ENCODE measurements at regions not wholly inside any gene's neighbourhood (a gene's known extent, or its start where the extent isn't known, plus 50 kb on each side); places are given as distances from the start of the nearest gene placed in this dataset.
"Not testable (repeated sequence)": the region's sequence is repeated elsewhere in the genome, so short reads cannot be mapped to it uniquely, and the experiment has no call there.

DNA sequence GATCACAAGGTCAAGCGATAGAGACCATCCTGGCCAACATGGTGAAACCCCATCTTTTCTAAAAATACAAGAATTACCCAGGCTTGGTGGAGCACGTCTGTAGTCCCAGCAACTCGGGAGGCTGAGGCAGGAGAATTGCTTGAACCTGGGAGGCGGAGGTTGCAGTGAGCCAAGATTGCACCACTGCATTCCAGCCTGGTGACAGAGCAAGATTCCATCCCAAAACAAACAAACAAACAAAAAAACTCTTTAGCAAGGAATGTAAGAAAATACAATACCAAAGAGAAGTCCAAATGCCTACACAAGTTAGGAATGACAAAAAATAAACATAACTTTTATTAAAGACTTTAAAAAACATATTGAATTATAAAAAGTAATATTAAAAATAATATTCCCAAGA lies 462.3 kb downstream of the C12orf50 start:
- DNase-seq (ENCODE audit: low spot score): not testable (repeated sequence)

DNA sequence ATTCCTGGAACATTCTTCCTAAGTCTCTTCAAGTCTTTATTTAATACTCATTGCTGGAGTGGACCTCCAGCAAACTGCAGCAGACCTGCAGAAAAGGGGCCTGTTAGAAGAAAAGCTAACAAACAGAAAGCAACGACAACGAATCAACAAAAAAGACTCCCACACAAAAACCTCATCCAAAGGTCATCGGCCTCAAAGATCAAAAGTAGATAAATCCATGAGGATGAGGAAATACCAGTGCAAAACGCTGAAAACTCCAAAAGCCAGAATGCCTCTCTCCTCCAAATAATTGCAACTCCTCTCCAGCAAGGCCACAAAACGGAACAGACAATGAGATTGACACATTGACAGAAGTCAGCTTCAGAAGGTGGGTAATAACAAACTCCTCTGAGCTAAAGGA lies 472.2 kb downstream of the C12orf50 start:
- DNase-seq (ENCODE audit: low spot score): no peak

DNA sequence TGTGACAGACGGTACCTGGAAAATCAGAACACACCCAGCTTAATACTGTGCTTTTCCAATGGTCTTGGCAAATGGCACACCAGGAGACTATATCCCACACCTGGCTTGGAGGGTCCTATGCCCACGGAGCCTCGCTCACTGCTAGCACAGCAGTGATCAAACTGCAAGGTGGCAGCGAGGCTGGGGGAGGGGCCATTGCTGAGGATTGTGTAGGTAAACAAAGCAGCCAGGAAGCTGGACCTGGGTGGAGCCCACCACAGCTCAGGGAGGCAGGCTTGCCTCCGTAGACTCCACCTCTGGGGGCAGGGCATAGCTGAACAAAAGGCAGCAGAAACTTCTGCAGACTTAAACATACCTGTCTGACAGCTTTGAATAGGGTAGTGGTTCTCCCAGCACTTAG lies 498.0 kb downstream of the C12orf50 start:
- DNase-seq (ENCODE audit: low spot score): not testable (repeated sequence)

DNA sequence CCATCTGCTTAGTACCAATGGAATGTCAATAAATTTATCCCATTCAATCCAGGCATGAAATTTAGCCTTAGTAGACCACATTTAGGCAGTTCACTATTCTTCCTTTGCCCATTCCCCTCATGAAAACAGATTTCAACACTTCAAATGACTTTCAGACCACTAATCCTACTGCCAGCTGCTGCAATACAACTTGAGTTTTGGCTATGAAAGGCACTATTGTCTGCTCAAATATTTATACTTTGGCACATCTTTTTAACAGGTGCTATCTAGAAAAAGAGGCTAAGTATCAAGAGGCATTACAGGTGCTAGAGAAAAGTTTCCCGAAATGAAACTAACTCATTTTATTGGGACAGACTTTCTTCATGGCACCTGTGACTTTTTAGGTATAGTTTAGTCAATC lies 499.8 kb downstream of the C12orf50 start:
- no peak for DNase-seq (ENCODE audit: low spot score)

DNA sequence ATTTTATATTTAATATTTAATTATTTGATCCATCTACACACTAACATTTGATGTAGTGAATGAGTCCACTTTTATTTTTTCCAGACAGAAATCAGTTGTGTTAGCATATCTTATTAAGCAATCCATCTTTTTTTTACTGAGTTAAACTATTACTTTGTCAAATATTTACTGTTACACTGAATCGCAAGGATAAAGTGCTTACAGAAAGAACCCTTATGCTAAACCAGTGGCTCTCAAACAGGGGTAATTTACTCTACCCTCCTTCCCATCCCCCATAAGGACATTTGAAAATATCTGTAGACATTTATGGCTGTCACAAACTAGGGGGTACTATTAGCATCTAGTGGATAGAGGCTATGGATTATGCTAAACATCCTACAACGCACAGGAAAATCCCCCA lies 508.2 kb downstream of the C12orf50 start:
- DNase-seq (ENCODE audit: low spot score): no peak

DNA sequence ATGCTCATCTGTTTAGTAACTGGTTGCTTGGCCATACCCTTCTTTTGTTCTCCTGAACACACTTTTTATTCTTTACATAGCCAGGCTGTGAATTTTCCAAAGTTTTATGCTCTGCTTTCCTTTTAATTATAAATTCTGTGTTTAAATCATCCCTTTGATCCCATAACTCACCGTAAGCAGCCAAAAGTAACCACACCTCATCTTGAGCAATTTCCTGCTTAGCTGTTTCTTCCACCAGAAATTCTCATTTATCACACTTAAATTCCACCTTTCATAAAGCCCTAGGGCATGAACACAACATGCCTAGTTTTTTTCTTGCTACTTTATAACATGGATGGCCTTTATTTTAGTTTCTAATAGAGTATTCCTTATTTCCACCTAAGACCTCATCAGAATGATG lies 510.7 kb downstream of the C12orf50 start:
- DNase-seq (ENCODE audit: low spot score): no peak

DNA sequence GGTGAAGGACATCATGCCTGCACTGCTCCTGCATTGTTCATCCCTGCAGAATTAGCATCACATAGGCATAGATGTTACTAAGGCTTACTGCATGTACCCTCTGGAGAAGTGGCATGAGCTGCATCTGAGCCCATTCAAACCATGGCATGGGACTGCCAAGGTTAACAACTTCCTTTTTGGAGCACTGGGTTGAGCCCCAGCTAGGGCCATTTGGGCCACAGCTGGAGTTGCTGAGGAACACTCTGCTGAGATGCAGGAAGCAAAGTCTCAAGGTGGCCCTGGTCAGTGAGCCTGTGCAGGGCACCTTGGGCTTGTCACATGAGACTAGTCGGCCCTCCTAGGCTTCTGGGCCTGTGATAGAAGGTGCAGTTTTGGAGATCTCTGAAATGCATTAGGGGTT lies 511.2 kb downstream of the C12orf50 start:
- DNase-seq (ENCODE audit: low spot score): no peak

DNA sequence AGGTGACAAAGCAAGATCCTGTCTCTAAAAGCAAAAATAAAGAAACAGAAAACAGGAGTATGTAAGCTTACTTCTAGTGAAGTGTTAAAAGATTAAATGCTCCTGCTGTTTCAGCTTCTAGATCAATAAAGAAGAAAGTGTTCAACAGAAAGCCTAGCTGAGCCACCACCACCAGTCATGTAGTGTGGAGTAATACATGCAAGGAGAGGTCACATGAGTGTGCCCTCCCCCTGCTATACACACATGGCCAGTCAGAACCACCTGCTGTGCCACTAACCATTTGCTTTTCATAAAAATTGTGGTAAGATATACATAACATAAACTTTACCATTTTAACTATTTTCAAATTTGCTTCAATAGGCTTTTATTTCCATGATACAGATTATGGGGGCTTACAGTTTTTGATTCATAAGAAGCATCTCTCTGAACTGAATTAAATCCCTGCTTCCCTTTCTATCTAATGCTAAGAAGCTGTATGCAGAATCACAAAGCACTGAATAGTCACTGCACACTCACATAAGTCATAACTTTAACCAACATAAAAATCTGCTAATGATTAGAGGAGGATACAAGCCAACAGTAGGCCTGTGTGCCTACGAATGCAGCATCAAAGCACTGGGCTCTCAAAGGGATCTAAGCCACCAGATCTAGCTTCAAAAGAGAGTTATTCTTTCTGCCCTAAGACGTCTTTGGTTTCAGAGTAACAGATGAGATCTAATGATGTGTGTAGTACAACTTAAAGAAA lies 515.5 kb downstream of the C12orf50 start:
- DNase-seq (ENCODE audit: low spot score): no peak

DNA sequence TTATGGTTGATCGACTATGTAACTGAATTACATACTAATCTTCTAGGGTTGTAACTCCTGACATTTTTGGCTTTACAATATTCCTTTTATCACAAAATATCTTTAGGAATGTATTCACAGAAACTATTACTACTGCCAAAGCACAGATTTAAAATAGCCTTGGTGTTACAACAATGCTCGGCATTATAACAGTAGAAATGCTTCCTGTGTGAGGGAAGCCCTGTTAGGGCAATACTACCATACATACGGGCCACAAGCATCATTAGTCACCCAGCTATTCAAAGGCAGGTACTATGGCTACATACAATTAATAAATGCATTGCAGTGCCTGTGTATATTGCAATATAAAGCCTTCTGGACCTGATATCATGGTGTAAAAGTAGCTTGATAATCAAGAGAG lies 517.8 kb downstream of the C12orf50 start:
- no peak for DNase-seq (ENCODE audit: low spot score)

DNA sequence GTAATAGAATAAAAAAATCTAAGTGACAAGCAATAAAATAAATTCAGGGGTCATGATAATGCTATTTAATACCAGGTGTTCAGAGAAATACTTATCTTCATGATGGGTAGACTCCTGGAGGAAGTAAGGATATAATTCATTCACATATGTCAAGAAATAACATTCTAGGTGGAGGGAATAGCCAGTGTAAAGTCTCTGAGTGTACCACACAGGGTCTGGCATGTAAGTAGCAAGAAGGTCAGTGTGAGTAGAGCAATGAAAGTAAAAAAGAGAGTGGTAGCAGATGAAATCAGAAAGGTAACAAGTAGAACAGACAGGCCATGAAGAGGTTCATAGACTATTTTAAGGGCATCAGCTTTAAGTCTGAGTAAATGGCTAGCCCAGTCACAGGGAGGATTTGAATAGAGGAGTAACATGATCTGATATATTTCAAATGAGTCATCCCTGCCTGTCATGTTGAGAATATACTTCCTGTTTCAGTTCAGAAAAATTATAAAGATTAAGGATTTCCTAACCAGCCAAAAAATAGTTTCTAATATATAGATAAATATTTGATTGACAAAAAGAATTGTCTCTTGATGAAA lies 519.9 kb downstream of the C12orf50 start:
- no peak for DNase-seq (ENCODE audit: low spot score)

DNA sequence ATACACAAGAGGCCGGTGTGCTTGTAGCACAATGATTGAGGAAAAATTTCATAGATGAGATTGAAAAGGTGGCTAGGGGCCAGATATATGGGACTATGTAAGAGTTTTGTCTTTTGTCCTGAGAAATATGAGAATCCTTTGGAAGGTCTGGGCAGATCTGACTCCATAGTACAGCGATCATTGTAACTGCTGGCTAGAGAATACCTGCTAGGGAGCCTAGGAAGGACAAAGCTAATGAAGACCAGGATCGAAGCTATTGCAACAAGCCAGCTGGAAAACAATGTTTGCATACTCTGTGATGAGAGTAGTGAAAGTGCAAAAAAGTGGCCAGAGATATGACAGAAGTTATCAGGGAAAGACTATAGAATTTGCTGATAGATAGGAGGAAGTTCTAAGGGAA lies 537.6 kb downstream of the C12orf50 start:
- no peak for DNase-seq (ENCODE audit: low spot score)

DNA sequence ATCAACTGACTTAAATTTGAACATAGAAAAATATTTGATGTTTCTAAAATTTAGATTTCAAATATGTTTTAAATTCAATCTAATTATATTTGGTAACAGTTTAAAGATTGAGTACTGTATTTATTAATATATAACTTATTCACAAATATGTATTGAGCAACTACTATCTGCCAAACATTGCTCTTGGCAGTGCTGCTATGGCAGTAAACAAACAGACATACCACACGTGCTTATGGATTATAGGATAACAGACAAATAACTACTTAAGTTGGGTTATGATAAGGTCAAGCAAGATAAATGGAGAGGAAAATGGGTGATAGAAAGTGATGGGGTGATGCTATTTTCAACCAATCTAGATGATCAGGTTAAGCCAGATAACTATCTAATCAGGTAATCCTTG lies 538.1 kb downstream of the C12orf50 start:
- no peak for DNase-seq (ENCODE audit: low spot score)

DNA sequence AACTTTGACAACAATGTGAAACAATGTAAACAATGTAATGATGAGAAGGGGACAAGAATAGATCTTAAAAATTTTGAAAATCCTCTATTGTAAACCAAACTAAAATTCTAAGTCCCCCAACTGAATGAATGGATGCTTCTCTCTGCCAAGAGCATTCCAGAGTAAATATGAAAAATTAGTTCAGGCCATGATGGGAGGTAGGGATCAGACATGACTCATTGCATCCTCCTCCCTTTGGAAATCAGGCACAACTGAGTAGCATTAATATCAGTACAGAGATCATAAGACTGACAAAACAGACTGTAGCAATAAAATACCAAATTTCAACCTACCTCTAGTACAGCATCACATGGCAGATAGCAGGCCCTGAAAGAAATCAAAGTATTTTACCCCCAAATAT lies 559.9 kb downstream of the C12orf50 start:
- DNase-seq (ENCODE audit: low spot score): no peak

DNA sequence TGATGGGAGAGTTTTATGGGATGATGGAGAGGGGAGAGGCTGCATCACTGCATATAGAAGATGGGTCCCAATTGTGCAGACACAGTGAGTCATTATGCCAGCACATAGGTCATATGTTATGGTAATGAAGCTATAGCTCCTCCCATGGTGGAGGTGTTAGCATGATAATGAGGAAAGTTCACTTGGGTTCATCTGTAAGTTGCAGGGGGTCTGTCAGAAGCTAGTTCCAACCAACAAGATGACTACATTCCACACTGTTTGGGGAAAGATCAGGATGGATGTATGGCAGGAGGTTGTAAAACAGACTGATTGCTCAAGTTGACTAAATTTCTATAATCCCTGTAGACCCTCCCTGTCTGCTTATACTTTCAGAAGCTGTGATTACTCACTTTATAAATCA lies 561.3 kb downstream of the C12orf50 start:
- no peak for DNase-seq (ENCODE audit: low spot score)

DNA sequence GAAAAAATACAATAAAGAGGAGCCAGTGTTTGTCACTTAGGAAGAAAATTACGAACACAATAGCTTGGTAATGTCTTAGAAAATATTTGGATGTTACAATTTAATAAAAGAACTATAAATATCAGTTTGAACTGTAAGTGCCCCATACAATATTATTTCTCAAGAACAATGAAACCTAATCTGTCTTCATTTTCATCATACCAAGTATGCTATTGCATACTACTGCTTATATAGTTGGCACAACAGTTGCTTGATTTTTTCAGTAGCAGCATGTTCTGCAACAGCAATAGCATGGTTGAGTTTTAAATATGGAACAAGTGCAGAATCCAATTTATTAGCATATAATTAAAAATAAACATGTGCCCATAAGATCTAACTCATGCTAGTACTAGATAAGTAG lies 564.6 kb downstream of the C12orf50 start:
- DNase-seq (ENCODE audit: low spot score): no peak

DNA sequence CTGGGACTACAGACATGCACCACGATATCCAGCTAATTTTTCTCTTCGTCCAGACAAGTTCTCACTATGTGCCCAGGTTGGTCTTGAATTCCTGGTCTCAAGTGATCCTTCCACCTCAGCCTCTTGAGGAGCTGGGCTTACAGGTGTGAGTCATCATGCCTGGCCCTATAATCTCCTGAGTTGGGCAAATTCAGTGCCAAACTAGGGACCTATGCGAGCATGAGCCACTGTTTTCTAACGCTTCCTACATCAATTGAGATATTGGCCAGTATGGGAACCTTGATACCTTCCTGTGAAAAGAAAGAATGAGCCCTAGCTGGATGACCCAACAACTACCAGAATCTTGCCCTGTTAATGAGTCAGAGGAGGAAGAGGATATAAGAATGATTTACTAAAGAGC lies 585.2 kb downstream of the C12orf50 start:
- no peak for DNase-seq (ENCODE audit: low spot score)

DNA sequence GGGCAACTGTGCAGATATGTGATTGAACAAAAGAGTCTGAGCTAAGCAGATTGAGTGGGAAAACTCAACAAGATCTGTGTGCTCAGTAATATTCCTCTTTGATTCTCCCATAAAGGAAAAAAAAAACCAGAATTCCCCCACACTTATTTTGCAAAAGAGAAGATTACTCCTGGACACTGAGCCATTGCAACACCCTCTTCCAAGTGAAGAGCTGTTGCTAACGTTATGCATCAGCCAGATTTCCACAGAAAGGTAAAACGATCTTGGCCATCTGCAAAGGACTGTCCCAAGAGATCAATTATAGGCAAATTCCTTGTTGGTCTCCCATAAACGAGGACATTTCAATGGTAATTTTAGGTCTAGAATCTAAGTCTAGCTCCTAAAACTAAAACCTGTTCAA lies 587.7 kb downstream of the C12orf50 start:
- no peak for DNase-seq (ENCODE audit: low spot score)

DNA sequence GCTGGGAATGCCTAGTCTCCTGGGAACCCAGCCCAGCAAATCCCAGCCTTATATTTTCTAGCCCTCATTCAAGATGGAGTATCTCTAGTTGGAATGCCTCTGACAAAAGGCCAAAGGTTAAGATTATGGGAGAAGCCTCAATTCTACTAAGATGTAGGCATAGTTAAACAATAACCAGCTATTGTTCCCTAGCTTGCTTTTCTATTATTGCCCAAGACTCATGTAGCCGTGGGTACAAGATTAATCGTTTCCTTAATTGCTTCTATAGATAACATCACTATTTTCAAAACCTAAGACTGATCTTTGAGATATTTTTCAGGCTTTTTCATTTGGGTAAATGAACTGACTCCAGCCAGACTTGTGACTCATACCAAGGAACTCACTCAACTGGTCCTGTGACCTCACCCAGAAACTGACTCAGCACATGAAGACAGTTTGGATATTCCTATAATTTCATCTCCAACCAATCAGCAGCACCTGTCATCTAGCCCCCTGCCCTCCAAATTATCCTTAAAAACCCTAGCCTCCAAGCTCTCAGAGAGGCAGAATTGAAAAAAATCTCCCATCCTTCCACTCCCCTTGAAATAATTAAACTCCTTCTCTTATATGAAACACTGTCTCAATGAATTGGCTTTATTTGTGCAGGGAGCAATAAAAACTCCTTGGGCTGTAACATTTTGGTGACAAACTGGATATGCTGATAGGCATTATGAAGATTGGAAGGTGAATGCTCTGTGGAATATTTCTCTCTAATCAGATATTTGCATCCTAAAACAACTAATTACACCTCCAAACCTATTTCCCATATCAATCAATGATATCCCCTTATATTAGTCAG lies 589.0 kb downstream of the C12orf50 start:
- no peak for DNase-seq (ENCODE audit: low spot score)

DNA sequence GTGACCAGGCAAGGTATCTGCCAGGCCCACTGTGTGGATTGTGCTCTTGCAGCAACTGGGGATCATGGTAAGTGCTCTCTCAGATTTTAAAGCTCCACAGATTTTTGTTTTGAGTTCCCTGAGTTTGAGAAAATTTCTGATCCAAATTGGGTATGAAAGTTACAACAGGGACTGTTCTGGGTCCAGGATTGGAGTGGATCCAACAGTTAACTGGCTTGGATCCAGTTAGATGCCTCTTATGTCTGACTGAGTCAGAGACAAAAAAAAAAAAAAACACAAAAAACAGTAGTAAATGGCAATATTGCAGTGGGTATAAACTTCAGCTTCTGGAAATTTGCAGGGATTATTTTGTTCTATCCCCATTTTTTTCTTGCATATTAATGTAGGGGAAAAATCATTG lies 598.8 kb downstream of the C12orf50 start:
- DNase-seq (ENCODE audit: low spot score): no peak

DNA sequence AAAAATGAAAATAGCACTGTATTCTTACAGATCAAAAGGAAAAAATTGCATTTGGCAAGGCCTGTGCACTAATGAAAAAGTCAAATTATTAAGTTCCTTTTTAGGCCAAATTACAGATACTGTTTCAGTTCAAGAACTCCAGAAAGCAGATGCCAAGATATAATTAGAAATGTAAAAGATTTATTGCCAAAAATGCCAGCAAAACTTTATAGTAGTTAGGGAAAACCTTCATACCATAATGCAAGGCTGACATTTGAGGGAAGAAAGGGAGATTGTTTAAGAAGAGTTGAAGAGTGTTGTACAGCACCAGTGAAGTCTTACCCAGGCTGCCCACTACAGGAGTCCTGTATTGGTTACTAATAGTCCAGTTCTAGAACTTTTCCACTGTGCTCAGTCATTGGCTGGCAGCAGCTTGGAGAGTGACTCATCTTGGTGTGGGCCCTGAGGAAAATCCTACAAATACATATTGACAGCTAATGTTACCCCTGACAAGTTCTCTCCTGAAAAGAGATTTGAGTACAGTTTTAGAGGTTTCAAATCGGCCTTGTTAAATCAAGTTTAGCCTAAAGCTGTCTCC lies 600.4 kb downstream of the C12orf50 start:
- peak; percentile 2 for DNase-seq (ENCODE audit: low spot score)

DNA sequence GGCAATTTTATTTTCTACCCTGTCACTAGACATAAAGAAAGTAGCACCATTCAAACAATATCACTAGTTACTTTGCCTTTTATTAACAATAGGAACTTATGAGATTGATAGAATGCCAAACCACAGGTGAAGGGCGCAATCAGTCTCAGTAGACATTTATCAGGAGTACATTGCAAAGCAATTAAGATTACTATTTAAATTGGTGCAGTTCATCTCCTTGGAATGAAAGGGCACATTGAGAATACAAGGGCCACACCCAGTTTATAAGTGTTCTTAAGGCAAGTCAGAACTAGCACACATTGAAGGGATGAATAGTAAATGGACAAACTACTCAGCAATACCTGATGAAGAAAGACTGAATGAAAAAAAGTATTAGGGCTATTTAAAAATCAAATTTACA lies 601.4 kb downstream of the C12orf50 start:
- no peak for DNase-seq (ENCODE audit: low spot score)

DNA sequence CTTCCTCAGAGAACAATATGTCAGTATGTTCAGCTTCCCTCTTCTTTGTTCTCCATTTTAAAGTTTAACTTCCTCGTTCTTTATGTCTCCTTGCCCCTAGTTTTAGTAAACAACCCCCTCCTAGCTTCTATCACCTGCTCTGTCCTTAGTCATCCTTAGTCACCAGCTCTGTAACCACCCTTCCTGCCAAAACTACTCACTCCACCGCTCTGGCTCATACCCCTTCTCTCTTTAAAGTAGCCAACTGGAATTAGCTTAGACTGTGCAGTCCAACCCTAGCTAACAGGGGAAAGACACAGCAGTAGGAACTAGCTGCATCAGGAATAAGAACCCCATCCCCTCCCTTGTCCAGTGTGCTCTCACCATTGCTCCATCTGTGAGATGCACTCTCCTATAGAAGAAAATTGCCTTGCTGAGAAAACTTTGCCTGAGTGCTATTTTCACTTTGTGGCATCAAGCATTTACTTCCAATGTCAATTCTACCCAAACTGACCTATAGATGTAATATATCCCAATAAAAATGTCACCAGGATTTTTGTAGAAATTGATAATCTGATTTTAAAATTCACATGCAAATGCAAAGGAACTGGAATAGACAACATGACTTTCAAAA lies 603.2 kb downstream of the C12orf50 start:
- DNase-seq (ENCODE audit: low spot score): no peak

Data from putamen (tissue), 1 donor.